Neuronal stem cell (in vitro differentiated cells): ENCODE measurements at regions not wholly inside any gene's neighbourhood (a gene's known extent, or its start where the extent isn't known, plus 50 kb on each side); places are given as distances from the start of the nearest gene placed in this dataset.

ENCODE experiments used
- DNase-seq: peaks from one replicate; pipeline ENCODE4 v3.0.0-alpha.2; 2013; ENCODE audit warnings: low spot score
- H2AFZ ChIP-seq: one replicate; pipeline ENCODE4 v1.6.1; 2013; ENCODE audit warnings: mild to moderate bottlenecking, low read length, inconsistent platforms
- H2AK5ac ChIP-seq: 2 replicates; pipeline ENCODE4 v1.6.1; 2013; ENCODE audit warnings: low read depth, mild to moderate bottlenecking, inconsistent platforms, low read length, moderate library complexity, mixed read lengths
- H2BK120ac ChIP-seq: 2 replicates; pipeline ENCODE4 v1.6.1; 2013; ENCODE audit warnings: low read depth, mild to moderate bottlenecking, inconsistent platforms, low read length, moderate library complexity, mixed read lengths
- H2BK12ac ChIP-seq: one replicate; pipeline ENCODE4 v1.6.1; 2013; ENCODE audit warnings: low read length, inconsistent platforms
- H2BK15ac ChIP-seq: 2 replicates; pipeline ENCODE4 v1.6.1; 2013; ENCODE audit warnings: mild to moderate bottlenecking, low read length, inconsistent platforms, mixed read lengths
- H2BK5ac ChIP-seq: one replicate; pipeline ENCODE4 v1.6.1; 2013; ENCODE audit warnings: inconsistent platforms, mild to moderate bottlenecking, low read length, moderate library complexity
- H3K14ac ChIP-seq: one replicate; pipeline ENCODE4 v1.6.1; 2013; ENCODE audit warnings: low read length, inconsistent platforms
- H3K18ac ChIP-seq: 2 replicates; pipeline ENCODE4 v1.6.1; 2013; ENCODE audit warnings: low read length, inconsistent platforms
- H3K23ac ChIP-seq: 2 replicates; pipeline ENCODE4 v1.6.1; 2013; ENCODE audit warnings: low read depth, mild to moderate bottlenecking, mixed read lengths, low read length, inconsistent platforms; ENCODE audit not compliant: poor library complexity
- H3K27ac ChIP-seq: replicated peaks from 3 replicates; pipeline ENCODE4 v1.5.1; 2013; ENCODE audit warnings: low read length, inconsistent platforms
- H3K27me3 ChIP-seq, 3 experiments: 2 replicates each; pipeline ENCODE4 v1.6.1; 2013; ENCODE audit warnings: low read length in 3 of 3, mild to moderate bottlenecking in 2 of 3, inconsistent platforms in 1 of 3, low read depth in 1 of 3, mixed read lengths in 1 of 3, moderate library complexity in 1 of 3; ENCODE audit not compliant: control insufficient read depth in 3 of 3, insufficient read depth in 3 of 3
- H3K36me3 ChIP-seq, 2 donors: replicated peaks in 1 of 2; 2 replicates each; pipeline ENCODE4 v1.6.1; 2013; ENCODE audit warnings: low read length in 2 of 2; ENCODE audit not compliant: control insufficient read depth in 2 of 2, insufficient read depth in 2 of 2
- H3K4ac ChIP-seq: 2 replicates; pipeline ENCODE4 v1.6.1; 2013; ENCODE audit warnings: inconsistent platforms, mild to moderate bottlenecking, low read length, moderate library complexity
- H3K4me1 ChIP-seq, 2 donors: 1 replicate in 1 of 2; 2 replicates in 1 of 2; pipeline ENCODE4 v1.6.1; 2013; ENCODE audit warnings: low read length in 2 of 2, low read depth in 1 of 2; ENCODE audit not compliant: control insufficient read depth in 2 of 2, insufficient read depth in 1 of 2
- H3K4me2 ChIP-seq: one replicate; pipeline ENCODE4 v1.6.1; 2013; ENCODE audit warnings: mild to moderate bottlenecking, low read length, inconsistent platforms; ENCODE audit not compliant: insufficient read depth, poor library complexity, severe bottlenecking
- H3K4me3 ChIP-seq, 2 donors: 2 replicates each; pipeline ENCODE4 v1.5.1; 2013; ENCODE audit warnings: low read length in 2 of 2, mild to moderate bottlenecking in 2 of 2, inconsistent platforms in 1 of 2, moderate library complexity in 1 of 2
- H3K79me1 ChIP-seq: one replicate; pipeline ENCODE4 v1.6.1; 2013; ENCODE audit warnings: low read depth, mild to moderate bottlenecking, inconsistent platforms, low read length, moderate library complexity
- H3K9ac ChIP-seq: one replicate; pipeline ENCODE4 v1.6.1; 2013; ENCODE audit warnings: mild to moderate bottlenecking, low read depth, low read length, inconsistent platforms; ENCODE audit not compliant: poor library complexity
- H3K9me3 ChIP-seq, 2 donors: replicated peaks in 1 of 2; 2 replicates each; pipeline versions ENCODE3 to v1.6.1; 2013; ENCODE audit warnings: low read length in 2 of 2, mild to moderate bottlenecking in 2 of 2, inconsistent platforms in 1 of 2, low read depth in 1 of 2, mixed read lengths in 1 of 2, moderate library complexity in 1 of 2; ENCODE audit not compliant: control insufficient read depth in 2 of 2, insufficient read depth in 1 of 2
- H4K8ac ChIP-seq: one replicate; pipeline ENCODE4 v1.6.1; 2013; ENCODE audit warnings: low read depth, mild to moderate bottlenecking, inconsistent platforms, low read length, moderate library complexity
- H4K91ac ChIP-seq: one replicate; pipeline ENCODE4 v1.6.1; 2013; ENCODE audit warnings: low read length, low read depth, mild to moderate bottlenecking, inconsistent platforms; ENCODE audit not compliant: poor library complexity
- WGBS, 2 donors: extraction: QIAGEN DNeasy Blood & Tissue Kit; methylation state at CpG; one replicate each; pipeline ENCODE4 v1.1.7; 2013; ENCODE audit warnings: missing lambda C conversion rate in 2 of 2, mixed read lengths in 1 of 2; ENCODE audit not compliant: insufficient read length in 2 of 2, insufficient replicate concordance in 1 of 2; ENCODE audit errors: extremely low coverage in 2 of 2; 5-methylcytosine and 5-hydroxymethylcytosine counted together

- no peak overlapping the region for H3K23ac ChIP-seq
- no peak overlapping the region for H3K18ac ChIP-seq
- H2BK15ac ChIP-seq = no peak overlapping the region
- H3K4me3 ChIP-seq = no peak overlapping the region
- no peak overlapping the region for H2AK5ac ChIP-seq
- H2BK120ac ChIP-seq = no peak overlapping the region
- H3K36me3 ChIP-seq = no peaks in the 10 kb centered on the region
- H4K91ac ChIP-seq = no peak overlapping the region
- no peak overlapping the region for H2AFZ ChIP-seq
- H3K9me3 ChIP-seq = no peaks in the 10 kb centered on the region
- peaks cover 0 to 3% of the 10 kb centered on the region in 2 donors for H3K4me1 ChIP-seq
- no peak overlapping the region for H4K8ac ChIP-seq
- H3K27me3 ChIP-seq = no peaks in the 10 kb centered on the region
- DNase-seq = no peak
- no peak overlapping the region for H3K4ac ChIP-seq
- no peak overlapping the region for H3K4me2 ChIP-seq
- H3K79me1 ChIP-seq = no peaks in the 10 kb centered on the region
- no peak overlapping the region for H3K27ac ChIP-seq
- no peak overlapping the region for H3K9ac ChIP-seq
- no CpG with 5 or more reads among the region's 4 CpGs for WGBS, 2 donors
- H3K14ac ChIP-seq = no peak overlapping the region
- no peak overlapping the region for H2BK5ac ChIP-seq
- no peak overlapping the region for H2BK12ac ChIP-seq
These were observed 100.4 kb downstream of the ANKRD7 start for GRCh38 chr7:118324790-118325449.

DNA sequence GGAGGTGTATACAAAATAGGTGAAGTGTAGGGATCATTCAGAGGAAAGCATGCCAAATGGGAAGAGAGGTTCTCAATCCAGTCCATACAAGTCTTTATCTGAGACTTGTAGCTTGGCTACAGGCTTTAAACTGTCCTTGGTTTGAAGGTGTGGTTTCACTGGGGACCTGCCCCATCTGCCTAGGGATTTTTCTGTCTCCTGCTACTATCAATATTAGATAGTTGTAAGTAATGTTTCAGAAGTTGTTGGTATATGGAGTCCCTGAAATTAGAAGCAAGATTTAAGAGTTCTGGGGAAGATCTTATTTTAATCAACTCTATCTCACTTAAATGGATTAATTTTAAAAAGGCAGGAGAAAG, 100.9 kb downstream of the ANKRD7 start:
- Histone ChIP-seq H3K4me2 (no peak overlapping the region), H4K91ac (no peak overlapping the region), H2AFZ (no peak overlapping the region), H3K4me1 (peaks cover 0 to 3% of the 10 kb centered on the region in 2 donors), H3K14ac (no peak overlapping the region), H3K27ac (no peak overlapping the region), H2BK12ac (no peak overlapping the region), H4K8ac (no peak overlapping the region), H3K9me3 (no peaks in the 10 kb centered on the region), H3K23ac (no peak overlapping the region), H3K4ac (no peak overlapping the region), H2AK5ac (no peak overlapping the region), H3K36me3 (no peaks in the 10 kb centered on the region), H2BK15ac (no peak overlapping the region), H3K18ac (no peak overlapping the region), H2BK120ac (no peak overlapping the region), H3K4me3 (no peak overlapping the region), H3K79me1 (no peaks in the 10 kb centered on the region), H2BK5ac (no peak overlapping the region), H3K9ac (no peak overlapping the region), H3K27me3 (no peaks in the 10 kb centered on the region)
- no peak for DNase-seq

GRCh38 chr7:118327174-118327573, 102.7 kb downstream of the ANKRD7 start:
- no peak overlapping the region for H3K27ac ChIP-seq
- no peak for DNase-seq
- WGBS, 2 donors = no CpG with 5 or more reads among the region's 2 CpGs

GRCh38 chr7:118328505-118329211, 104.2 kb downstream of the ANKRD7 start:
- Histone ChIP-seq H3K27me3 (no peaks in the 10 kb centered on the region), H3K14ac (no peak overlapping the region), H3K4ac (no peak overlapping the region), H2BK15ac (no peak overlapping the region), H3K4me2 (no peak overlapping the region), H4K8ac (no peak overlapping the region), H3K9ac (no peak overlapping the region), H3K4me1 (peaks cover 0 to 3% of the 10 kb centered on the region in 2 donors), H3K23ac (no peak overlapping the region), H3K18ac (no peak overlapping the region), H2AFZ (no peak overlapping the region), H3K79me1 (no peaks in the 10 kb centered on the region), H2BK12ac (no peak overlapping the region), H4K91ac (no peak overlapping the region), H2BK120ac (no peak overlapping the region), H3K9me3 (no peaks in the 10 kb centered on the region), H2BK5ac (no peak overlapping the region), H3K36me3 (no peaks in the 10 kb centered on the region), H2AK5ac (no peak overlapping the region), H3K4me3 (no peak overlapping the region), H3K27ac (no peak overlapping the region)
- DNase-seq = no peak
- no CpG with 5 or more reads among the region's 11 CpGs for WGBS, 2 donors

More at GRCh38 chr7:118327174-118327573, 102.7 kb downstream of the ANKRD7 start:
- no peaks in the 10 kb centered on the region for H3K36me3 ChIP-seq
- H3K14ac ChIP-seq = no peak overlapping the region
- no peak overlapping the region for H2BK120ac ChIP-seq
- no peaks in the 10 kb centered on the region for H3K27me3 ChIP-seq
- no peak overlapping the region for H3K18ac ChIP-seq
- no peak overlapping the region for H3K23ac ChIP-seq
- H3K4me2 ChIP-seq = no peak overlapping the region
- no peak overlapping the region for H2BK15ac ChIP-seq
- H3K9ac ChIP-seq = no peak overlapping the region
- H4K91ac ChIP-seq = no peak overlapping the region
- H4K8ac ChIP-seq = no peak overlapping the region
- H2AK5ac ChIP-seq = no peak overlapping the region
- no peak overlapping the region for H3K4me3 ChIP-seq
- no peaks in the 10 kb centered on the region for H3K79me1 ChIP-seq
- H3K9me3 ChIP-seq = no peaks in the 10 kb centered on the region
- H3K4ac ChIP-seq = no peak overlapping the region
- H2BK12ac ChIP-seq = no peak overlapping the region
- H2AFZ ChIP-seq = no peak overlapping the region
- peaks cover 0 to 3% of the 10 kb centered on the region in 2 donors for H3K4me1 ChIP-seq
- H2BK5ac ChIP-seq = no peak overlapping the region
